Epithelial cell of esophagus (primary cell): ENCODE measurements at regions not wholly inside any gene's neighbourhood (a gene's known extent, or its start where the extent isn't known, plus 50 kb on each side); places are given as distances from the start of the nearest gene placed in this dataset.
A peak's percentile ranks its signal among the peaks of the same experiment; 100 is the strongest.

Source experiments
- DNase-seq: peaks from one replicate; pipeline ENCODE4 v3.0.0; 2010; ENCODE audit warnings: low read depth
- H3K4me3 ChIP-seq: 2 replicates; pipeline ENCODE4 v1.5.1; 2011; ENCODE audit warnings: mild to moderate bottlenecking, low read length, control low read depth
- TF ChIP-seq, protein P1 (sequence below): IDR thresholded peaks from 2 replicates; pipeline ENCODE4 v1.5.1; 2011; ENCODE audit warnings: low read depth, mild to moderate bottlenecking, low read length, control low read depth, inconsistent platforms; ENCODE audit not compliant: insufficient read depth; ENCODE audit errors: missing control alignments

DNA sequence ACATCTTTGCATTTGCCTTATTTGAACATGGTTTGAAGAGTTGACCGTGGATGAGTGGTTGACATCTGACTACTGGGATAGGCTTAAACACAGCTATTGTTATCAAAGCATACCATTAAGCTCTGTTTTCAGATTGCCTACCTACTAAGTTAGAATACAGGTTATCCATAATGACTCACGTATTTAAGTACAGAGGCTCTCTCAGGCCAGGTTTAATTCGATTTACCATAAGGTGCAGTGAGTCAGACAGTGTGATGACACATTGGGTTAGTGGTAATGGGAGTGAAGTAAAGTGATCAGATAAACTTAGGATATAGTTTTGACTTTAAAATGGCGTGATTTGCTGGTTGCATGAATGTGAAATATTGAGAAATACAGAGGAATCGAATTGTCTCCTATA is 732.0 kb upstream of the CTNND2 start:
- peak; percentile 64 for DNase-seq
- TF ChIP-seq, protein P1, sequence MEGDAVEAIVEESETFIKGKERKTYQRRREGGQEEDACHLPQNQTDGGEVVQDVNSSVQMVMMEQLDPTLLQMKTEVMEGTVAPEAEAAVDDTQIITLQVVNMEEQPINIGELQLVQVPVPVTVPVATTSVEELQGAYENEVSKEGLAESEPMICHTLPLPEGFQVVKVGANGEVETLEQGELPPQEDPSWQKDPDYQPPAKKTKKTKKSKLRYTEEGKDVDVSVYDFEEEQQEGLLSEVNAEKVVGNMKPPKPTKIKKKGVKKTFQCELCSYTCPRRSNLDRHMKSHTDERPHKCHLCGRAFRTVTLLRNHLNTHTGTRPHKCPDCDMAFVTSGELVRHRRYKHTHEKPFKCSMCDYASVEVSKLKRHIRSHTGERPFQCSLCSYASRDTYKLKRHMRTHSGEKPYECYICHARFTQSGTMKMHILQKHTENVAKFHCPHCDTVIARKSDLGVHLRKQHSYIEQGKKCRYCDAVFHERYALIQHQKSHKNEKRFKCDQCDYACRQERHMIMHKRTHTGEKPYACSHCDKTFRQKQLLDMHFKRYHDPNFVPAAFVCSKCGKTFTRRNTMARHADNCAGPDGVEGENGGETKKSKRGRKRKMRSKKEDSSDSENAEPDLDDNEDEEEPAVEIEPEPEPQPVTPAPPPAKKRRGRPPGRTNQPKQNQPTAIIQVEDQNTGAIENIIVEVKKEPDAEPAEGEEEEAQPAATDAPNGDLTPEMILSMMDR = no peak
- no peak overlapping the region for H3K4me3 ChIP-seq

DNA sequence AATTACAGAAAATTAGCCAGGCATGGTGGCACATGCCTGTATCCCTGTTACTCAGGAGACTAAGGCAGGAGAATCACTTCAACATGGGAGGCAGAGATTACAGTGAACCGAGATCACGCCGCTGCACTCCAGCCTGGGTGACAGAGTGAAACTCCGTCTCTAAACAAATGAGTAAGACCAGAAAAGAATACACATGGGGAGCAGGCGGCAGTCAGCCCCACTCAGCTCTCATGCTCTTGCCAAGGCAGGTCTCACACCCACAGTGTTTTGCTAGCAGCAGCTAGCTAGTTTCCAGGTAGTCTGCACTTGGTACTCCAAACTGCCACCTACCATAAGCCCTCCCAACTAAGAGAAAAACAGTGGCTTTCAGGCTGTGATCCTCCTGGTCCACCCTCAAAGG is 722.3 kb upstream of the CTNND2 start:
- DNase-seq = no peak
- no peak overlapping the region for H3K4me3 ChIP-seq
- TF ChIP-seq, protein P1 = no peak

- TF ChIP-seq, protein P1 = no peak
- no peak overlapping the region for H3K4me3 ChIP-seq
- no peak for DNase-seq
Observed at GRCh38 chr5:12625667-12626263, 721.5 kb upstream of the CTNND2 start.

- TF ChIP-seq, protein P1 = no peak
- no peak for DNase-seq
- no peak overlapping the region for H3K4me3 ChIP-seq
Observed at GRCh38 chr5:12624776-12625560, 720.7 kb upstream of the CTNND2 start.

GRCh38 chr5:12623408-12623807 is 719.2 kb upstream of the CTNND2 start:
- no peak for DNase-seq
- no peak overlapping the region for H3K4me3 ChIP-seq
- TF ChIP-seq, protein P1 = no peak

DNA sequence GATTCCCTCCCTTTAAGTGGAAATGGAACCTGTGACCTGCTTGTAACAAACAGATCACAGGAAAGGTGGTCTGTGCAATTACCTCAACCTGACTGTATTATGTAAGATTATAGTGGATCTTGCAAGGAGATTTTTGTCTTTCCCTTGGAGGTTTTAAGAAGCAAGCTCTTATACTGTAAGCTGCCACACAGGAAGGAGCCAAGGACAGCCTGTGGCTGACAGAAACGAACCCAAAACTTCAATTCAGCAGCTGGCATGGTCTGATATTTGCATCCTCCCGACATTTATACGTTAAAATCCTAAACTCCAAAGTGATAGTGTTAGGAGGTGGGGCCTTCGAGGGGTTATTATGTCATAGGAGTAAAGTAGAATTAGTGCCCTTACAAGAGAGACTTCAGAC is 711.8 kb upstream of the CTNND2 start:
- H3K4me3 ChIP-seq = no peak overlapping the region
- TF ChIP-seq, protein P1 = no peak
- DNase-seq = no peak
